ENCODE measurements at regions not wholly inside any gene's neighbourhood (a gene's known extent, or its start where the extent isn't known, plus 50 kb on each side); places are given as distances from the start of the nearest gene placed in this dataset.
"Not testable (repeated sequence)": the region's sequence is repeated elsewhere in the genome, so short reads cannot be mapped to it uniquely, and the experiment has no call there.

DNA sequence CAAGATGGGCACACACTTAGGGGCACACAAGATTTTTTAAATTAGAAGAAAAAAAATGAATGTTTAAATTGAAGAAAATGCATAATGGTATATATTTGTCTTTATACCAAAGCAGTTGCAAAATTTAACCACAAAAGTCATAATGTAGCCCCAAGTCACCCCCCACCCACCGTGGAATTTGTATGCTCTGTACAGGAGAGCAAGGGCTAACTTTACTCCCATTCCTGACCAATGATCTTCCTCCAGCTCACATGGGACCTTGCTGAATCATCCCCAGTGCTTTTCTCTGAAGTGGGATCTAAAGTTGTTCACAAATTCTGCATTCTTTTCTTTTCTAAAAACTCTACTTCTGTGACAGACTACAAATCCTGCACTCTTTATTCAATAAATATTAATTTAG lies 597.0 kb downstream of the UQCRFS1 start:
- no peak for DNase-seq

DNA sequence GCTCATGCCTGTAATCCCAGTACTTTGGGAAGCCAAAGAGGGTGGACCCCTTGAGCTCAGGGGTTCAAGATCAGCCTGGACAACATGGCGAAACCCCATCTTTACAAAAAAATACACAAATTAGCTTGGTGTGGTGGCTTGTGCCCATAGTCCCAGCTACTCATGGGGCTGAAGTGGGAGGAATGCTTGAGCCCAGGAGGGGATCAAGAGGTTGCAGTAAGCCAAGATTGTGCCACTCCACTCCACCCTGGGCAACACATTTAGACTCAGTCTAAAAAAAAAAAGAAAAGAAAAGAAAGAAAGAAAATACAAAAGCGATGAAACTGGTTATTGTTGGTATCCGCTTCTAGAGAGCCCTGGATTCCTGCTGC lies 597.4 kb downstream of the UQCRFS1 start:
- WGBS, 4 donors: 90 to 99% (median 94%) methylated on average over 3 of the region's 3 CpGs
- no peak overlapping the region for H3K27ac ChIP-seq
- no peak for TF ChIP-seq POLR2A (IDR thresholded peaks at IDR 0.05)
- TF ChIP-seq, protein P1, sequence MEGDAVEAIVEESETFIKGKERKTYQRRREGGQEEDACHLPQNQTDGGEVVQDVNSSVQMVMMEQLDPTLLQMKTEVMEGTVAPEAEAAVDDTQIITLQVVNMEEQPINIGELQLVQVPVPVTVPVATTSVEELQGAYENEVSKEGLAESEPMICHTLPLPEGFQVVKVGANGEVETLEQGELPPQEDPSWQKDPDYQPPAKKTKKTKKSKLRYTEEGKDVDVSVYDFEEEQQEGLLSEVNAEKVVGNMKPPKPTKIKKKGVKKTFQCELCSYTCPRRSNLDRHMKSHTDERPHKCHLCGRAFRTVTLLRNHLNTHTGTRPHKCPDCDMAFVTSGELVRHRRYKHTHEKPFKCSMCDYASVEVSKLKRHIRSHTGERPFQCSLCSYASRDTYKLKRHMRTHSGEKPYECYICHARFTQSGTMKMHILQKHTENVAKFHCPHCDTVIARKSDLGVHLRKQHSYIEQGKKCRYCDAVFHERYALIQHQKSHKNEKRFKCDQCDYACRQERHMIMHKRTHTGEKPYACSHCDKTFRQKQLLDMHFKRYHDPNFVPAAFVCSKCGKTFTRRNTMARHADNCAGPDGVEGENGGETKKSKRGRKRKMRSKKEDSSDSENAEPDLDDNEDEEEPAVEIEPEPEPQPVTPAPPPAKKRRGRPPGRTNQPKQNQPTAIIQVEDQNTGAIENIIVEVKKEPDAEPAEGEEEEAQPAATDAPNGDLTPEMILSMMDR (IDR thresholded peaks at IDR 0.05): no peak

More for the DNA sequence above, 597.0 kb downstream of the UQCRFS1 start:
- intact Hi-C loops (cut with DNase I): no loop called here
- TF ChIP-seq, protein P1 (IDR thresholded peaks at IDR 0.05): no peak
- TF ChIP-seq POLR2A (IDR thresholded peaks at IDR 0.05): no peak
- Histone ChIP-seq H3K27me3 (no peaks in the 10 kb centered on the region), H3K9me3 (replicated peaks in 1 of 3) (no peaks in the 10 kb centered on the region), H3K36me3 (replicated peaks in 1 of 2) (no peaks in the 10 kb centered on the region), H3K4me1 (replicated peaks in 1 of 2) (no peaks in the 10 kb centered on the region), H3K4me3 (no peak overlapping the region), H3K27ac (no peak overlapping the region)
- WGBS, 4 donors: 76 to 83% (median 80%) methylated on average over 1 of the region's 1 CpG

GRCh38 chr19:28614634-28615545 lies 598.1 kb downstream of the UQCRFS1 start:
- Histone ChIP-seq H3K4me3 (no peak overlapping the region), H3K4me1 (replicated peaks in 1 of 2) (no peaks in the 10 kb centered on the region), H3K36me3 (replicated peaks in 1 of 2) (no peaks in the 10 kb centered on the region), H3K9me3 (replicated peaks in 1 of 3) (no peaks in the 10 kb centered on the region), H3K27me3 (no peaks in the 10 kb centered on the region), H3K27ac (no peak overlapping the region)
- WGBS, 4 donors: 78 to 86% (median 84%) methylated on average over 12 of the region's 12 CpGs
- intact Hi-C loops (cut with DNase I): no loop called here
- no peak for DNase-seq
- TF ChIP-seq POLR2A (IDR thresholded peaks at IDR 0.05): no peak
- TF ChIP-seq, protein P1 (IDR thresholded peaks at IDR 0.05): no peak

More for the DNA sequence above, 597.4 kb downstream of the UQCRFS1 start:
- intact Hi-C loops (cut with DNase I): no loop called here
- no peaks in the 10 kb centered on the region for H3K36me3 ChIP-seq (replicated peaks in 1 of 2)
- no peak overlapping the region for H3K4me3 ChIP-seq
- H3K27me3 ChIP-seq: no peaks in the 10 kb centered on the region
- no peak for DNase-seq
- H3K4me1 ChIP-seq (replicated peaks in 1 of 2): no peaks in the 10 kb centered on the region
- no peaks in the 10 kb centered on the region for H3K9me3 ChIP-seq (replicated peaks in 1 of 3)

DNA sequence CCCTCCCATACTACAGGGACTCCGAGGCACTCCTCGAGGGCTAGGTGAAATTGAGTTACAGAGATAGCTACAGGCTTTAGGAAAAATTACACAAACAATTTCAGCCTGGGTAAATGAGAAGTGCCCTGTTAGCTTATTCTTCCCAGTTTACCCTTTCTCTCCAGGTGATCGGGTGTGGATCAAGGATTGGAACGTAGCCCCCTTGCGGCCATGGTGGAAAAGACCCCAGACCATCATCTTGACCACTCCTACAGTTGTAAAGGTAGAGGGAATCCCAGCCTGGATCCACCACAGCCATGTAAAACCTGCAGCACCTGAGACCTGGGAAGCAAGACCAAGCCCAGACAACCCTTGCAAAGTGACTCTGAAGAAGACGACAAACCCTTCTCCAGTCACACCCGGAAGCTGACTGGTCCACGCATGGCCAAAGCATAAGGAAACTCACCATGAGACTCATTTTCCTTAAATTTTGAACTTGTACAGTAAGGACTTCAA lies 600.6 kb downstream of the UQCRFS1 start:
- DNase-seq: no peak
- WGBS, 4 donors: 81 to 84% (median 82%) methylated on average over 8 of the region's 8 CpGs
- Histone ChIP-seq H3K9me3 (replicated peaks in 1 of 3) (no peaks in the 10 kb centered on the region), H3K4me1 (replicated peaks in 1 of 2) (no peaks in the 10 kb centered on the region), H3K4me3 (no peak overlapping the region), H3K27me3 (no peaks in the 10 kb centered on the region), H3K36me3 (replicated peaks in 1 of 2) (no peaks in the 10 kb centered on the region), H3K27ac (no peak overlapping the region)
- intact Hi-C loops (cut with DNase I): no loop called here
- TF ChIP-seq, protein P1 (IDR thresholded peaks at IDR 0.05): no peak
- no peak for TF ChIP-seq POLR2A (IDR thresholded peaks at IDR 0.05)

- DNase-seq; H3K4me3 ChIP-seq; H3K27ac ChIP-seq; intact Hi-C loops (cut with DNase I); H3K9me3 ChIP-seq (replicated peaks in 1 of 3); H3K4me1 ChIP-seq (replicated peaks in 1 of 2); H3K36me3 ChIP-seq (replicated peaks in 1 of 2); H3K27me3 ChIP-seq: not testable (repeated sequence)
- WGBS, 4 donors: 74 to 82% (median 78%) methylated on average over 5 to 8 of the region's 8 CpGs
These were observed 601.6 kb downstream of the UQCRFS1 start for GRCh38 chr19:28611227-28611914.
